Astrocyte of the cerebellum (primary cell): ENCODE measurements at regions not wholly inside any gene's neighbourhood (a gene's known extent, or its start where the extent isn't known, plus 50 kb on each side); places are given as distances from the start of the nearest gene placed in this dataset.

Experiments
- DNase-seq: peaks from one replicate; pipeline ENCODE4 v3.0.0-alpha.2; 2011; ENCODE audit warnings: low read depth
- H3K4me3 ChIP-seq: 2 replicates; pipeline ENCODE4 v1.5.1; 2011; ENCODE audit warnings: mild to moderate bottlenecking, low read depth, low read length, moderate library complexity
- CTCF ChIP-seq: IDR thresholded peaks from 2 replicates; pipeline ENCODE4 v1.5.1; 2012; ENCODE audit warnings: low read length, low read depth, moderate library complexity, mild to moderate bottlenecking; ENCODE audit errors: missing control alignments
- in situ Hi-C: cut with HindIII; loops from 2 replicates; pipeline ENCODE4 v1.10.0; 2017; ENCODE audit warnings: low sequenced_read_pairs

GRCh38 chr14:30005114-30005808, 77.6 kb upstream of the PRKD1 start:
- DNase-seq: peak; percentile 56

GRCh38 chr14:30006695-30007094, 79.0 kb upstream of the PRKD1 start:
- no peak for DNase-seq
- no peak for TF ChIP-seq CTCF
- in situ Hi-C loops: no loop called here
- H3K4me3 ChIP-seq: no peak overlapping the region

More at GRCh38 chr14:30005114-30005808, 77.6 kb upstream of the PRKD1 start:
- in situ Hi-C loops: no loop called here
- no peak overlapping the region for H3K4me3 ChIP-seq
- TF ChIP-seq CTCF: peak; percentile 74

GRCh38 chr14:30015489-30015888, 87.8 kb upstream of the PRKD1 start:
- no peak overlapping the region for H3K4me3 ChIP-seq
- in situ Hi-C loops: no loop called here
- DNase-seq: no peak
- no peak for TF ChIP-seq CTCF

- no peak for TF ChIP-seq CTCF
- H3K4me3 ChIP-seq: no peak overlapping the region
- in situ Hi-C loops: no loop called here
Measured at GRCh38 chr14:30016002-30016401, 88.4 kb upstream of the PRKD1 start.

GRCh38 chr14:30017370-30017993, 89.8 kb upstream of the PRKD1 start:
- no peak overlapping the region for H3K4me3 ChIP-seq
- no peak for TF ChIP-seq CTCF
- no peak for DNase-seq
- in situ Hi-C loops: no loop called here

More at GRCh38 chr14:30016002-30016401, 88.4 kb upstream of the PRKD1 start:
- DNase-seq: no peak

- TF ChIP-seq CTCF: no peak
- no peak for DNase-seq
- in situ Hi-C loops: no loop called here
- H3K4me3 ChIP-seq: no peak overlapping the region
Measured at GRCh38 chr14:30020271-30020670, 92.6 kb upstream of the PRKD1 start.
